GM23338 (cell line): ENCODE measurements at regions not wholly inside any gene's neighbourhood (a gene's known extent, or its start where the extent isn't known, plus 50 kb on each side); places are given as distances from the start of the nearest gene placed in this dataset.

Source experiments
- ATAC-seq: fragments of 200-7000 bp; cut with Tn5 transposase; 3 replicates; pipeline ENCODE4 v1.9.1; 2020
- DNase-seq: peaks from one replicate; pipeline ENCODE4 v3.0.0-alpha.2; 2015; ENCODE audit warnings: low spot score
- H2AFZ ChIP-seq: fragments of 200-600 bp; sonication (generic); 2 replicates; pipeline ENCODE4 v1.8.0; 2016; ENCODE audit warnings: antibody characterized with exemption, mild to moderate bottlenecking, moderate library complexity
- H3F3A ChIP-seq: fragments of 200-600 bp; sonication (generic); replicated peaks from 2 replicates; pipeline ENCODE4 v1.8.0; 2017; ENCODE audit warnings: antibody characterized with exemption, mixed run types, low read depth
- H3K27ac ChIP-seq: fragments of 200-600 bp; sonication (generic); 2 replicates; pipeline ENCODE4 v1.6.1; 2016; ENCODE audit warnings: low read depth
- H3K27me3 ChIP-seq: fragments of 200-600 bp; sonication (generic); 2 replicates; pipeline ENCODE4 v1.8.0; 2016; ENCODE audit warnings: mild to moderate bottlenecking, mixed run types, moderate library complexity; ENCODE audit not compliant: insufficient read depth
- H3K36me3 ChIP-seq: fragments of 200-600 bp; sonication (generic); 2 replicates; pipeline ENCODE4 v1.8.0; 2016; ENCODE audit warnings: mild to moderate bottlenecking; ENCODE audit not compliant: insufficient read depth
- H3K4me1 ChIP-seq: fragments of 200-600 bp; sonication (generic); 2 replicates; pipeline ENCODE4 v1.8.0; 2016; ENCODE audit warnings: mild to moderate bottlenecking, moderate library complexity; ENCODE audit not compliant: insufficient read depth
- H3K4me2 ChIP-seq: fragments of 200-600 bp; sonication (generic); 2 replicates; pipeline ENCODE4 v1.7.1; 2017; ENCODE audit warnings: mixed run types
- H3K4me3 ChIP-seq: fragments of 200-600 bp; sonication (generic); 2 replicates; pipeline ENCODE4 v1.6.1; 2016; ENCODE audit warnings: mixed run types
- H3K79me2 ChIP-seq: fragments of 200-600 bp; sonication (generic); replicated peaks from 2 replicates; pipeline ENCODE4 v1.8.0; 2017; ENCODE audit warnings: mild to moderate bottlenecking; ENCODE audit not compliant: insufficient read depth
- H3K9me2 ChIP-seq: fragments of 200-600 bp; sonication (generic); 2 replicates; pipeline ENCODE4 v1.8.0; 2017; ENCODE audit not compliant: insufficient read depth
- H4K20me1 ChIP-seq: fragments of 200-600 bp; sonication (generic); replicated peaks from 2 replicates; pipeline ENCODE4 v1.8.0; 2017; ENCODE audit warnings: mild to moderate bottlenecking; ENCODE audit not compliant: insufficient read depth
- H3K27ac Mint-ChIP-seq: 2 replicates; pipeline ENCODE4 v1.8.0; 2020; ENCODE audit warnings: inconsistent platforms, mild to moderate bottlenecking, moderate library complexity, mixed read lengths
- H3K27me3 Mint-ChIP-seq: 3 replicates; pipeline ENCODE4 v1.8.0; 2022; ENCODE audit warnings: low read depth, mild to moderate bottlenecking, moderate library complexity, mixed read lengths, inconsistent platforms; ENCODE audit not compliant: insufficient read depth, poor library complexity
- H3K36me3 Mint-ChIP-seq: 3 replicates; pipeline ENCODE4 v1.8.0; 2021; ENCODE audit warnings: low read depth, mild to moderate bottlenecking, inconsistent platforms, moderate library complexity, mixed read lengths
- H3K4me1 Mint-ChIP-seq: 3 replicates; pipeline ENCODE4 v1.8.0; 2020; ENCODE audit warnings: mild to moderate bottlenecking, inconsistent platforms, mixed read lengths
- H3K4me3 Mint-ChIP-seq: 3 replicates; pipeline ENCODE4 v1.8.0; 2021; ENCODE audit warnings: moderate library complexity, mild to moderate bottlenecking, inconsistent platforms, mixed read lengths
- H3K9me3 Mint-ChIP-seq: 3 replicates; pipeline ENCODE4 v1.8.0; 2020; ENCODE audit warnings: moderate library complexity, mild to moderate bottlenecking, inconsistent platforms, mixed read lengths
- CREB1 ChIP-seq: fragments of 250-450 bp; sonication (Bioruptor Pico); IDR thresholded peaks from 2 replicates; pipeline ENCODE4 v1.5.0; 2020; ENCODE audit warnings: low read depth, mild to moderate bottlenecking, moderate library complexity
- CTCF ChIP-seq, 2 experiments: fragments of 200-600 bp in 1 of 2; sonication (generic) in 1 of 2; conservative IDR thresholded peaks; 2 replicates each; pipeline versions ENCODE4 v1.5.1 to v1.6.1; 2016 to 2017; ENCODE audit warnings: antibody characterized with exemption in 2 of 2, low read depth in 2 of 2, mild to moderate bottlenecking in 2 of 2, moderate library complexity in 1 of 2
- EZH2 ChIP-seq: fragments of 200-600 bp; sonication (generic); IDR thresholded peaks from one replicate; pipeline ENCODE4 v1.8.0; 2017; ENCODE audit warnings: antibody characterized with exemption, mild to moderate bottlenecking, low read depth; ENCODE audit not compliant: unreplicated experiment
- EZH2phosphoT487 ChIP-seq: fragments of 200-600 bp; sonication (generic); IDR thresholded peaks from one replicate; pipeline ENCODE4 v1.8.1; 2018; ENCODE audit warnings: antibody characterized with exemption; ENCODE audit not compliant: unreplicated experiment
- JUNB ChIP-seq: IDR thresholded peaks from one replicate; pipeline ENCODE4 v1.6.1; 2016; ENCODE audit warnings: antibody characterized with exemption; ENCODE audit not compliant: unreplicated experiment
- NANOG ChIP-seq: IDR thresholded peaks from 2 replicates; pipeline ENCODE4 v1.6.1; 2016; ENCODE audit warnings: antibody characterized with exemption, borderline replicate concordance
- POLR2AphosphoS5 ChIP-seq: IDR thresholded peaks from 2 replicates; pipeline ENCODE4 v1.6.1; 2016; ENCODE audit warnings: antibody characterized with exemption, low read depth
- STAT1 ChIP-seq: IDR thresholded peaks from one replicate; pipeline ENCODE4 v1.6.1; 2016; ENCODE audit warnings: antibody characterized with exemption; ENCODE audit not compliant: unreplicated experiment
- ZNF114 ChIP-seq: fragments of 250-450 bp; sonication (Bioruptor Pico); IDR thresholded peaks from 2 replicates; pipeline ENCODE4 v1.5.0; 2020; ENCODE audit warnings: mild to moderate bottlenecking, moderate library complexity
- ZNF331 ChIP-seq: fragments of 250-450 bp; sonication (Bioruptor Pico); IDR thresholded peaks from 2 replicates; pipeline ENCODE4 v1.5.0; 2020; ENCODE audit warnings: low read depth, mild to moderate bottlenecking, moderate library complexity
- ZNF462 ChIP-seq: fragments of 250-450 bp; sonication (Bioruptor Pico); IDR thresholded peaks from 2 replicates; pipeline ENCODE4 v1.5.0; 2020; ENCODE audit warnings: mild to moderate bottlenecking, moderate library complexity
- TF ChIP-seq, protein P1 (sequence below): IDR thresholded peaks from 2 replicates; pipeline ENCODE4 v1.6.1; 2016; ENCODE audit warnings: antibody characterized with exemption
- TF ChIP-seq, protein P2 (sequence below): IDR thresholded peaks from one replicate; pipeline ENCODE4 v1.6.1; 2018; ENCODE audit warnings: antibody characterized with exemption; ENCODE audit not compliant: unreplicated experiment

- H3K9me2 ChIP-seq = 0 out of 2 replicates have a peak, but pooled peaks cover 2% of the 10 kb centered on the region
- H2AFZ ChIP-seq = no peak overlapping the region
- peaks cover 12% of the 10 kb centered on the region; the same call in 1 of the 2 replicates for H4K20me1 ChIP-seq
- DNase-seq (no peak), ATAC-seq (no peak)
- no peaks in the 10 kb centered on the region for H3K27me3 ChIP-seq
- peaks cover 4% of the 10 kb centered on the region for H3K4me1 ChIP-seq
- H3K4me2 ChIP-seq = no peak overlapping the region
- Mint-ChIP-seq H3K27ac (no peak overlapping the region), H3K4me3 (no peak overlapping the region), H3K36me3 (no peaks in the 10 kb centered on the region), H3K4me1 (peaks cover 9% of the 10 kb centered on the region), H3K9me3 (no peaks in the 10 kb centered on the region), H3K27me3 (peaks cover 2% of the 10 kb centered on the region)
- no peak overlapping the region for H3K4me3 ChIP-seq
- H3F3A ChIP-seq = no peaks in the 10 kb centered on the region
- no peak for TF ChIP-seq ZNF331 (CRISPR knock-in tag)
- TF ChIP-seq EZH2phosphoT487 = no peak
- TF ChIP-seq, protein P1, sequence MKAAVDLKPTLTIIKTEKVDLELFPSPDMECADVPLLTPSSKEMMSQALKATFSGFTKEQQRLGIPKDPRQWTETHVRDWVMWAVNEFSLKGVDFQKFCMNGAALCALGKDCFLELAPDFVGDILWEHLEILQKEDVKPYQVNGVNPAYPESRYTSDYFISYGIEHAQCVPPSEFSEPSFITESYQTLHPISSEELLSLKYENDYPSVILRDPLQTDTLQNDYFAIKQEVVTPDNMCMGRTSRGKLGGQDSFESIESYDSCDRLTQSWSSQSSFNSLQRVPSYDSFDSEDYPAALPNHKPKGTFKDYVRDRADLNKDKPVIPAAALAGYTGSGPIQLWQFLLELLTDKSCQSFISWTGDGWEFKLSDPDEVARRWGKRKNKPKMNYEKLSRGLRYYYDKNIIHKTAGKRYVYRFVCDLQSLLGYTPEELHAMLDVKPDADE = no peak
- TF ChIP-seq ZNF462 (CRISPR knock-in tag) = no peak
- no peak for TF ChIP-seq JUNB
- no peak for TF ChIP-seq NANOG
- no peak for TF ChIP-seq CREB1 (CRISPR knock-in tag)
- TF ChIP-seq, protein P2, sequence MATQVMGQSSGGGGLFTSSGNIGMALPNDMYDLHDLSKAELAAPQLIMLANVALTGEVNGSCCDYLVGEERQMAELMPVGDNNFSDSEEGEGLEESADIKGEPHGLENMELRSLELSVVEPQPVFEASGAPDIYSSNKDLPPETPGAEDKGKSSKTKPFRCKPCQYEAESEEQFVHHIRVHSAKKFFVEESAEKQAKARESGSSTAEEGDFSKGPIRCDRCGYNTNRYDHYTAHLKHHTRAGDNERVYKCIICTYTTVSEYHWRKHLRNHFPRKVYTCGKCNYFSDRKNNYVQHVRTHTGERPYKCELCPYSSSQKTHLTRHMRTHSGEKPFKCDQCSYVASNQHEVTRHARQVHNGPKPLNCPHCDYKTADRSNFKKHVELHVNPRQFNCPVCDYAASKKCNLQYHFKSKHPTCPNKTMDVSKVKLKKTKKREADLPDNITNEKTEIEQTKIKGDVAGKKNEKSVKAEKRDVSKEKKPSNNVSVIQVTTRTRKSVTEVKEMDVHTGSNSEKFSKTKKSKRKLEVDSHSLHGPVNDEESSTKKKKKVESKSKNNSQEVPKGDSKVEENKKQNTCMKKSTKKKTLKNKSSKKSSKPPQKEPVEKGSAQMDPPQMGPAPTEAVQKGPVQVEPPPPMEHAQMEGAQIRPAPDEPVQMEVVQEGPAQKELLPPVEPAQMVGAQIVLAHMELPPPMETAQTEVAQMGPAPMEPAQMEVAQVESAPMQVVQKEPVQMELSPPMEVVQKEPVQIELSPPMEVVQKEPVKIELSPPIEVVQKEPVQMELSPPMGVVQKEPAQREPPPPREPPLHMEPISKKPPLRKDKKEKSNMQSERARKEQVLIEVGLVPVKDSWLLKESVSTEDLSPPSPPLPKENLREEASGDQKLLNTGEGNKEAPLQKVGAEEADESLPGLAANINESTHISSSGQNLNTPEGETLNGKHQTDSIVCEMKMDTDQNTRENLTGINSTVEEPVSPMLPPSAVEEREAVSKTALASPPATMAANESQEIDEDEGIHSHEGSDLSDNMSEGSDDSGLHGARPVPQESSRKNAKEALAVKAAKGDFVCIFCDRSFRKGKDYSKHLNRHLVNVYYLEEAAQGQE = no peak
- TF ChIP-seq CTCF (conservative IDR thresholded peaks at IDR 0.05; ENCODE audit: low read depth in 2 of 2) = no peak
- TF ChIP-seq STAT1 = no peak
- TF ChIP-seq POLR2AphosphoS5 = no peak
- TF ChIP-seq EZH2 = no peak
- no peak for TF ChIP-seq ZNF114 (CRISPR knock-in tag)
- no peak overlapping the region for H3K27ac ChIP-seq
- H3K79me2 ChIP-seq = no peaks in the 10 kb centered on the region
- no peaks in the 10 kb centered on the region for H3K36me3 ChIP-seq
Observed at GRCh38 chr4:4714331-4714730, 145.1 kb upstream of the MSX1 start.
